HG02981 (cell line): ENCODE measurements at regions not wholly inside any gene's neighbourhood (a gene's known extent, or its start where the extent isn't known, plus 50 kb on each side); places are given as distances from the start of the nearest gene placed in this dataset.
"Not testable (repeated sequence)": the region's sequence is repeated elsewhere in the genome, so short reads cannot be mapped to it uniquely, and the experiment has no call there.

Source experiments
- ATAC-seq: cut with Tn5 transposase; IDR thresholded peaks from one replicate; pipeline ENCODE4 v1.9.1; 2021; ENCODE audit warnings: mild to moderate bottlenecking, moderate library complexity; ENCODE audit not compliant: unreplicated experiment

GRCh38 chr16:27638833-27639560 lies 89.1 kb downstream of the KATNIP start:
- ATAC-seq: no peak

GRCh38 chr16:27639561-27640276 lies 89.8 kb downstream of the KATNIP start:
- ATAC-seq: peak; percentile 45

GRCh38 chr16:27640277-27640600 lies 90.3 kb downstream of the KATNIP start:
- no peak for ATAC-seq

GRCh38 chr16:27641260-27641659 lies 91.3 kb downstream of the KATNIP start:
- no peak for ATAC-seq

- not testable (repeated sequence) for ATAC-seq
Observed at GRCh38 chr16:27641734-27642415, 91.9 kb downstream of the KATNIP start.

- ATAC-seq: no peak
Observed at GRCh38 chr16:27642756-27643155, 92.8 kb downstream of the KATNIP start.

- no peak for ATAC-seq
Observed at GRCh38 chr16:27644165-27644564, 94.2 kb downstream of the KATNIP start.

- ATAC-seq: no peak
Observed at GRCh38 chr16:27645396-27645795, 95.5 kb downstream of the KATNIP start.

GRCh38 chr16:27646806-27647205 lies 96.9 kb downstream of the KATNIP start:
- no peak for ATAC-seq

- ATAC-seq: no peak
Observed at GRCh38 chr16:27649021-27649420, 99.1 kb downstream of the KATNIP start.

GRCh38 chr16:27650073-27650701 lies 100.2 kb downstream of the KATNIP start:
- no peak for ATAC-seq

- ATAC-seq: no peak
Observed at GRCh38 chr16:27651301-27651700, 101.4 kb downstream of the KATNIP start.

GRCh38 chr16:27657811-27658210 lies 107.9 kb downstream of the KATNIP start:
- ATAC-seq: no peak

- no peak for ATAC-seq
Observed at GRCh38 chr16:27660507-27660906, 110.6 kb downstream of the KATNIP start.

- not testable (repeated sequence) for ATAC-seq
Observed at GRCh38 chr16:27663235-27663634, 113.3 kb downstream of the KATNIP start.

- ATAC-seq: no peak
Observed at GRCh38 chr16:27665881-27666280, 115.9 kb downstream of the KATNIP start.

GRCh38 chr16:27670071-27670810 lies 120.3 kb downstream of the KATNIP start:
- no peak for ATAC-seq

- no peak for ATAC-seq
Observed at GRCh38 chr16:27671410-27671809, 121.5 kb downstream of the KATNIP start.

GRCh38 chr16:27676839-27677238 lies 126.9 kb downstream of the KATNIP start:
- no peak for ATAC-seq

GRCh38 chr16:27677263-27677662 lies 127.3 kb downstream of the KATNIP start:
- no peak for ATAC-seq

GRCh38 chr16:27678955-27679354 lies 129.0 kb downstream of the KATNIP start:
- no peak for ATAC-seq
